ENCODE measurements at regions not wholly inside any gene's neighbourhood (a gene's known extent, or its start where the extent isn't known, plus 50 kb on each side); places are given as distances from the start of the nearest gene placed in this dataset.

- no peaks in the 10 kb centered on the region for H3K4me1 ChIP-seq (ENCODE audit: insufficient read depth, low read length)
- Mint-ChIP-seq H3K27me3 (no peaks in the 10 kb centered on the region), H3K4me1 (no peaks in the 10 kb centered on the region), H3K4me3 (no peak overlapping the region), H3K27ac (no peak overlapping the region), H3K9me3 (peaks cover 0 to 19% (median 9%) of the 10 kb centered on the region in 8 donors), H3K36me3 (no peaks in the 10 kb centered on the region)
- ChIA-PET CTCF (ENCODE audit: partially characterized antibody) (no interaction called here), POLR2A (ENCODE audit: partially characterized antibody) (no interaction called here)
- intact Hi-C loops (cut with micrococcal nuclease) = no loop called here
- H3K4me3 ChIP-seq (ENCODE audit: low read length in 2 of 2) = no peak overlapping the region
- H3K27ac ChIP-seq (ENCODE audit: low read depth, low read length) = no peak overlapping the region
- H3K9me3 ChIP-seq (ENCODE audit: control insufficient read depth in 1 of 2, low read length in 2 of 2) = no peaks in the 10 kb centered on the region
- H3K27me3 ChIP-seq (ENCODE audit: insufficient read depth, low read length) = no peaks in the 10 kb centered on the region
- no peak for DNase-seq
- H3K36me3 ChIP-seq (ENCODE audit: insufficient read depth, low read length) = no peaks in the 10 kb centered on the region
Observed at GRCh38 chr6:55011034-55011433, 163.3 kb upstream of the HCRTR2 start.

- Mint-ChIP-seq H3K9me3 (peaks cover 0 to 15% (median 6%) of the 10 kb centered on the region in 8 donors), H3K36me3 (no peaks in the 10 kb centered on the region), H3K27ac (no peak overlapping the region), H3K4me1 (no peaks in the 10 kb centered on the region), H3K4me3 (no peak overlapping the region), H3K27me3 (no peaks in the 10 kb centered on the region)
- ChIA-PET CTCF (ENCODE audit: partially characterized antibody) (no interaction called here), POLR2A (ENCODE audit: partially characterized antibody) (no interaction called here)
- Histone ChIP-seq H3K36me3 (ENCODE audit: insufficient read depth, low read length) (no peaks in the 10 kb centered on the region), H3K27ac (ENCODE audit: low read depth, low read length) (no peak overlapping the region), H3K9me3 (ENCODE audit: control insufficient read depth in 1 of 2, low read length in 2 of 2) (no peaks in the 10 kb centered on the region), H3K27me3 (ENCODE audit: insufficient read depth, low read length) (no peaks in the 10 kb centered on the region), H3K4me1 (ENCODE audit: insufficient read depth, low read length) (no peaks in the 10 kb centered on the region), H3K4me3 (ENCODE audit: low read length in 2 of 2) (no peak overlapping the region)
- DNase-seq = no peak
- intact Hi-C loops (cut with micrococcal nuclease) = no loop called here
Observed at GRCh38 chr6:55012454-55012853, 161.9 kb upstream of the HCRTR2 start.

- no peak overlapping the region for H3K27ac ChIP-seq (ENCODE audit: low read depth, low read length)
- ChIA-PET POLR2A (ENCODE audit: partially characterized antibody) (no interaction called here), CTCF (ENCODE audit: partially characterized antibody) (no interaction called here)
- no peak overlapping the region for H3K4me3 ChIP-seq (ENCODE audit: low read length in 2 of 2)
- no peaks in the 10 kb centered on the region for H3K36me3 Mint-ChIP-seq
- no peak for DNase-seq
- no peaks in the 10 kb centered on the region for H3K4me1 Mint-ChIP-seq
- H3K27me3 Mint-ChIP-seq = no peaks in the 10 kb centered on the region
- H3K27me3 ChIP-seq (ENCODE audit: insufficient read depth, low read length) = no peaks in the 10 kb centered on the region
- no peaks in the 10 kb centered on the region for H3K9me3 ChIP-seq (ENCODE audit: control insufficient read depth in 1 of 2, low read length in 2 of 2)
- no peak overlapping the region for H3K4me3 Mint-ChIP-seq
- H3K36me3 ChIP-seq (ENCODE audit: insufficient read depth, low read length) = no peaks in the 10 kb centered on the region
- no peaks in the 10 kb centered on the region for H3K4me1 ChIP-seq (ENCODE audit: insufficient read depth, low read length)
- H3K9me3 Mint-ChIP-seq = peaks cover 0 to 10% (median 3%) of the 10 kb centered on the region in 8 donors
- intact Hi-C loops (cut with micrococcal nuclease) = no loop called here
- no peak overlapping the region for H3K27ac Mint-ChIP-seq
Observed at GRCh38 chr6:55014321-55015088, 159.8 kb upstream of the HCRTR2 start.

- intact Hi-C loops (cut with micrococcal nuclease) = no loop called here
- Histone ChIP-seq H3K27ac (ENCODE audit: low read depth, low read length) (no peak overlapping the region), H3K4me1 (ENCODE audit: insufficient read depth, low read length) (no peaks in the 10 kb centered on the region), H3K4me3 (ENCODE audit: low read length in 2 of 2) (no peak overlapping the region), H3K27me3 (ENCODE audit: insufficient read depth, low read length) (no peaks in the 10 kb centered on the region), H3K36me3 (ENCODE audit: insufficient read depth, low read length) (no peaks in the 10 kb centered on the region), H3K9me3 (ENCODE audit: control insufficient read depth in 1 of 2, low read length in 2 of 2) (no peaks in the 10 kb centered on the region)
- Mint-ChIP-seq H3K9me3 (peaks cover 0 to 12% (median 2%) of the 10 kb centered on the region in 8 donors), H3K4me3 (no peak overlapping the region), H3K27ac (no peak overlapping the region), H3K4me1 (no peaks in the 10 kb centered on the region), H3K27me3 (no peaks in the 10 kb centered on the region), H3K36me3 (no peaks in the 10 kb centered on the region)
- no peak for DNase-seq
- ChIA-PET POLR2A (ENCODE audit: partially characterized antibody) (interaction anchor here (0.5 kb wide), 1 partner anchor 152 kb away, joined by 3 read pairs; no protein-coding TSS in a partner anchor), CTCF (ENCODE audit: partially characterized antibody) (no interaction called here)
Observed at GRCh38 chr6:55016261-55016660, 158.1 kb upstream of the HCRTR2 start.

- no peaks in the 10 kb centered on the region for H3K36me3 Mint-ChIP-seq
- H3K27me3 ChIP-seq (ENCODE audit: insufficient read depth, low read length) = no peaks in the 10 kb centered on the region
- H3K27ac Mint-ChIP-seq = no peak overlapping the region
- POLR2A ChIA-PET (ENCODE audit: partially characterized antibody) = no interaction called here
- CTCF ChIA-PET (ENCODE audit: partially characterized antibody) = no interaction called here
- no peak overlapping the region for H3K4me3 Mint-ChIP-seq
- no peak for DNase-seq
- no peaks in the 10 kb centered on the region for H3K4me1 ChIP-seq (ENCODE audit: insufficient read depth, low read length)
- no peaks in the 10 kb centered on the region for H3K36me3 ChIP-seq (ENCODE audit: insufficient read depth, low read length)
- no peaks in the 10 kb centered on the region for H3K4me1 Mint-ChIP-seq
- H3K27me3 Mint-ChIP-seq = no peaks in the 10 kb centered on the region
- intact Hi-C loops (cut with micrococcal nuclease) = no loop called here
- peaks cover 0 to 12% (median 2%) of the 10 kb centered on the region in 8 donors for H3K9me3 Mint-ChIP-seq
- H3K27ac ChIP-seq (ENCODE audit: low read depth, low read length) = no peak overlapping the region
- H3K4me3 ChIP-seq (ENCODE audit: low read length in 2 of 2) = no peak overlapping the region
- no peaks in the 10 kb centered on the region for H3K9me3 ChIP-seq (ENCODE audit: control insufficient read depth in 1 of 2, low read length in 2 of 2)
Observed at GRCh38 chr6:55017555-55018300, 156.6 kb upstream of the HCRTR2 start.

GRCh38 chr6:55019591-55019990 is 154.7 kb upstream of the HCRTR2 start:
- H3K4me3 Mint-ChIP-seq = no peak overlapping the region
- H3K27ac Mint-ChIP-seq = no peak overlapping the region
- no peak for DNase-seq
- H3K36me3 ChIP-seq (ENCODE audit: insufficient read depth, low read length) = no peaks in the 10 kb centered on the region
- H3K9me3 Mint-ChIP-seq = peaks cover 0 to 15% (median 3%) of the 10 kb centered on the region in 8 donors
- no peak overlapping the region for H3K4me3 ChIP-seq (ENCODE audit: low read length in 2 of 2)
- ChIA-PET CTCF (ENCODE audit: partially characterized antibody) (no interaction called here), POLR2A (ENCODE audit: partially characterized antibody) (no interaction called here)
- H3K9me3 ChIP-seq (ENCODE audit: control insufficient read depth in 1 of 2, low read length in 2 of 2) = no peaks in the 10 kb centered on the region
- H3K4me1 ChIP-seq (ENCODE audit: insufficient read depth, low read length) = no peaks in the 10 kb centered on the region
- H3K36me3 Mint-ChIP-seq = no peaks in the 10 kb centered on the region
- no peaks in the 10 kb centered on the region for H3K4me1 Mint-ChIP-seq
- no peaks in the 10 kb centered on the region for H3K27me3 ChIP-seq (ENCODE audit: insufficient read depth, low read length)
- H3K27ac ChIP-seq (ENCODE audit: low read depth, low read length) = no peak overlapping the region
- intact Hi-C loops (cut with micrococcal nuclease) = no loop called here
- no peaks in the 10 kb centered on the region for H3K27me3 Mint-ChIP-seq

GRCh38 chr6:55023230-55023629 is 151.1 kb upstream of the HCRTR2 start:
- Histone ChIP-seq H3K27me3 (ENCODE audit: insufficient read depth, low read length) (no peaks in the 10 kb centered on the region), H3K36me3 (ENCODE audit: insufficient read depth, low read length) (no peaks in the 10 kb centered on the region), H3K27ac (ENCODE audit: low read depth, low read length) (no peak overlapping the region), H3K4me3 (ENCODE audit: low read length in 2 of 2) (no peak overlapping the region), H3K4me1 (ENCODE audit: insufficient read depth, low read length) (no peaks in the 10 kb centered on the region), H3K9me3 (ENCODE audit: control insufficient read depth in 1 of 2, low read length in 2 of 2) (no peaks in the 10 kb centered on the region)
- ChIA-PET POLR2A (ENCODE audit: partially characterized antibody) (no interaction called here), CTCF (ENCODE audit: partially characterized antibody) (no interaction called here)
- intact Hi-C loops (cut with micrococcal nuclease) = no loop called here
- DNase-seq = no peak
- H3K27ac Mint-ChIP-seq = no peak overlapping the region
- no peaks in the 10 kb centered on the region for H3K27me3 Mint-ChIP-seq
- no peaks in the 10 kb centered on the region for H3K36me3 Mint-ChIP-seq
- H3K9me3 Mint-ChIP-seq = peaks cover 0 to 19% (median 7%) of the 10 kb centered on the region in 8 donors
- no peak overlapping the region for H3K4me3 Mint-ChIP-seq
- no peaks in the 10 kb centered on the region for H3K4me1 Mint-ChIP-seq
